Natural killer cell (primary cell): ENCODE measurements at regions not wholly inside any gene's neighbourhood (a gene's known extent, or its start where the extent isn't known, plus 50 kb on each side); places are given as distances from the start of the nearest gene placed in this dataset.

Experiments used
- ATAC-seq, 3 donors: fragments of 150-1000 bp in 2 of 3; fragments of 200-7000 bp in 1 of 3; cut with Tn5 transposase; 1 replicate in 1 of 3; 2 replicates in 2 of 3; pipeline ENCODE4 v1.10.0; 2021; ENCODE audit warnings: mild to moderate bottlenecking in 2 of 3, moderate library complexity in 2 of 3
- DNase-seq, 2 donors: peaks; one replicate each; pipeline versions ENCODE4 v3.0.0 to v3.0.0-alpha.2; 2013 to 2021; ENCODE audit warnings: mixed read lengths in 1 of 2
- H3K27ac ChIP-seq: one replicate; pipeline ENCODE4 v1.5.1; 2013; ENCODE audit warnings: mild to moderate bottlenecking, low read length
- H3K27me3 ChIP-seq: one replicate; pipeline ENCODE4 v1.6.1; 2013; ENCODE audit warnings: low read length; ENCODE audit not compliant: control insufficient read depth, insufficient read depth
- H3K36me3 ChIP-seq: one replicate; pipeline ENCODE4 v1.6.1; 2013; ENCODE audit warnings: low read length; ENCODE audit not compliant: control insufficient read depth, insufficient read depth
- H3K4me1 ChIP-seq: one replicate; pipeline ENCODE4 v1.6.1; 2013; ENCODE audit warnings: low read length; ENCODE audit not compliant: control insufficient read depth, insufficient read depth
- H3K4me3 ChIP-seq: one replicate; pipeline ENCODE4 v1.5.1; 2013; ENCODE audit warnings: low read length
- H3K9me3 ChIP-seq: one replicate; pipeline ENCODE4 v1.6.1; 2013; ENCODE audit warnings: low read length; ENCODE audit not compliant: control insufficient read depth, insufficient read depth
- H3K27ac Mint-ChIP-seq, 2 donors: one replicate each; pipeline ENCODE4 v1.8.0; 2022; ENCODE audit warnings: mild to moderate bottlenecking in 2 of 2, mixed read lengths in 2 of 2, moderate library complexity in 1 of 2
- H3K27me3 Mint-ChIP-seq, 2 donors: one replicate each; pipeline ENCODE4 v1.8.0; 2022; ENCODE audit warnings: low read depth in 2 of 2, mixed read lengths in 2 of 2
- H3K36me3 Mint-ChIP-seq: one replicate; pipeline ENCODE4 v1.8.0; 2022; ENCODE audit warnings: mixed read lengths
- H3K4me1 Mint-ChIP-seq, 2 donors: one replicate each; pipeline ENCODE4 v1.8.0; 2022; ENCODE audit warnings: mixed read lengths in 2 of 2
- H3K4me3 Mint-ChIP-seq: one replicate; pipeline ENCODE4 v1.8.0; 2022; ENCODE audit warnings: mild to moderate bottlenecking, moderate library complexity, mixed read lengths
- H3K9me3 Mint-ChIP-seq, 2 donors: one replicate each; pipeline ENCODE4 v1.8.0; 2022; ENCODE audit warnings: mixed read lengths in 2 of 2
- WGBS: methylation state at CpG from one replicate; pipeline ENCODE4 v1.1.7; 2013; ENCODE audit warnings: missing lambda C conversion rate; ENCODE audit not compliant: insufficient coverage; 5-methylcytosine and 5-hydroxymethylcytosine counted together
- intact Hi-C: fragments of 100-400 bp; cut with micrococcal nuclease; formaldehyde crosslinking; loops from one replicate; pipeline ENCODE4 v1.14.2; 2022
- TF ChIP-seq, protein P1 (sequence below): fragments of 200-600 bp; IDR thresholded peaks from one replicate; pipeline ENCODE4 v1.8.0; 2022; ENCODE audit warnings: antibody characterized with exemption

DNA sequence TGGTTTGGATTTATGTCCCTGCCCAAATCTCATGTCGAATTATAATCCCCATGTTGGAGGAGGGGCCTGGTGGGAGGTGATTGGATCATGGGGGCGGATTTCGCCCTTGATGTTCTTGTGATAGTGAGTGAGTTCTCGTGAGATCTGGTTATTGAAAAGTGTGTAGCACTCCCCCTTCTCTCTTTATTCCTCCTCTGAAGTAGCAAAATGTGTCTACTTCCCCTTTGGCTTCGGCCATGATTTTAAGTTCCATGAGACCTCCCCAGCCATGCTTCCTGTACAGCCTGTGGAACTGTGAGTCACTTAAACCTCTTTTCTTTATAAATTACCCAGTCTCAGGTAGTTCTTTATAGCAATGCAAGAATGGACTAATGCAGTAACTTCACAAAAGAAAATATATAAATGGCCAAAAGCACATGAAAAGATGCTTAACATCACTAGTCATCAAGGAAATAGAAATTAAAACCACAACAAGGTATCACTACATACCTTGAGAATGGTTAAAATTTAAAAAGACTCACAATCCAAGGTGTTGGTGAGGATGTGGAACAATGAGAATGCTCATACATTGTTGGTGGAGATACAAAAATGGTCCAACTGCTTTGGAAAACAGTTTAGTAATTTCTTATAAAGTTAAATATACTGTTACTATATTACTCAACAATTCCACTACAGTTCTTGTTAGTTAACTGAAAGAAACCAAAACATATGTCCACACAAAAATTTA is 218.7 kb downstream of the SNX10 start:
- no peak for DNase-seq
- Mint-ChIP-seq H3K4me1 (no peaks in the 10 kb centered on the region), H3K4me3 (no peak overlapping the region), H3K9me3 (no peaks in the 10 kb centered on the region), H3K27ac (no peak overlapping the region), H3K27me3 (peaks cover 4 to 12% of the 10 kb centered on the region in 2 donors), H3K36me3 (no peaks in the 10 kb centered on the region)
- H3K27me3 ChIP-seq: no peaks in the 10 kb centered on the region
- no peaks in the 10 kb centered on the region for H3K4me1 ChIP-seq
- H3K9me3 ChIP-seq: no peaks in the 10 kb centered on the region
- H3K27ac ChIP-seq: no peak overlapping the region
- no peaks in the 10 kb centered on the region for H3K36me3 ChIP-seq
- no peak for ATAC-seq
- WGBS: 68% methylated on average over 3 of the region's 5 CpGs
- no peak overlapping the region for H3K4me3 ChIP-seq
- intact Hi-C loops: no loop called here
- TF ChIP-seq, protein P1, sequence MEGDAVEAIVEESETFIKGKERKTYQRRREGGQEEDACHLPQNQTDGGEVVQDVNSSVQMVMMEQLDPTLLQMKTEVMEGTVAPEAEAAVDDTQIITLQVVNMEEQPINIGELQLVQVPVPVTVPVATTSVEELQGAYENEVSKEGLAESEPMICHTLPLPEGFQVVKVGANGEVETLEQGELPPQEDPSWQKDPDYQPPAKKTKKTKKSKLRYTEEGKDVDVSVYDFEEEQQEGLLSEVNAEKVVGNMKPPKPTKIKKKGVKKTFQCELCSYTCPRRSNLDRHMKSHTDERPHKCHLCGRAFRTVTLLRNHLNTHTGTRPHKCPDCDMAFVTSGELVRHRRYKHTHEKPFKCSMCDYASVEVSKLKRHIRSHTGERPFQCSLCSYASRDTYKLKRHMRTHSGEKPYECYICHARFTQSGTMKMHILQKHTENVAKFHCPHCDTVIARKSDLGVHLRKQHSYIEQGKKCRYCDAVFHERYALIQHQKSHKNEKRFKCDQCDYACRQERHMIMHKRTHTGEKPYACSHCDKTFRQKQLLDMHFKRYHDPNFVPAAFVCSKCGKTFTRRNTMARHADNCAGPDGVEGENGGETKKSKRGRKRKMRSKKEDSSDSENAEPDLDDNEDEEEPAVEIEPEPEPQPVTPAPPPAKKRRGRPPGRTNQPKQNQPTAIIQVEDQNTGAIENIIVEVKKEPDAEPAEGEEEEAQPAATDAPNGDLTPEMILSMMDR: no peak

DNA sequence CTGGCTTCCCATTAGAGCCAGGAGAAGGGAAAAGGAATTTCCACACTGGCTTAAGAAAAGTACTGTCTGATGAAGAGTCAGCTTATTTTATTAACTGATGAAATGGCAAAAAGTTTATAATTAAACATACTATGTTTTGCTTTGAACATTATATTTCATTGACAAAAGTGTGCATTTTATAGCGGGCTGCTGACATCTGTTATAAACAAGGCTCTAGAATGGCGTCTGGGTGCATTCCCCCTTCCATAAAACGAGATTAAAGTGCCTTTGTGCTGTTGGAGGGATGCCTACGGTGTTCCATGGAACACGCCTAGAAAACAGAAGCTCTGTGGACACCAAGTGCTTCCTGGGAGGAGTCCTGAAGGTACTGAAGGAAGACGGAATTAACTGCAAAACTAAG is 220.2 kb downstream of the SNX10 start:
- H3K4me1 Mint-ChIP-seq: no peaks in the 10 kb centered on the region
- TF ChIP-seq, protein P1: no peak
- peaks cover 7 to 11% of the 10 kb centered on the region in 2 donors for H3K27me3 Mint-ChIP-seq
- Histone ChIP-seq H3K9me3 (no peaks in the 10 kb centered on the region), H3K4me1 (no peaks in the 10 kb centered on the region), H3K27me3 (no peaks in the 10 kb centered on the region), H3K4me3 (no peak overlapping the region), H3K36me3 (no peaks in the 10 kb centered on the region), H3K27ac (no peak overlapping the region)
- 78% methylated on average over 6 of the region's 6 CpGs for WGBS
- no peaks in the 10 kb centered on the region for H3K9me3 Mint-ChIP-seq
- no peak overlapping the region for H3K27ac Mint-ChIP-seq
- H3K36me3 Mint-ChIP-seq: no peaks in the 10 kb centered on the region
- intact Hi-C loops: no loop called here
- DNase-seq: no peak
- ATAC-seq: no peak
- no peak overlapping the region for H3K4me3 Mint-ChIP-seq

DNA sequence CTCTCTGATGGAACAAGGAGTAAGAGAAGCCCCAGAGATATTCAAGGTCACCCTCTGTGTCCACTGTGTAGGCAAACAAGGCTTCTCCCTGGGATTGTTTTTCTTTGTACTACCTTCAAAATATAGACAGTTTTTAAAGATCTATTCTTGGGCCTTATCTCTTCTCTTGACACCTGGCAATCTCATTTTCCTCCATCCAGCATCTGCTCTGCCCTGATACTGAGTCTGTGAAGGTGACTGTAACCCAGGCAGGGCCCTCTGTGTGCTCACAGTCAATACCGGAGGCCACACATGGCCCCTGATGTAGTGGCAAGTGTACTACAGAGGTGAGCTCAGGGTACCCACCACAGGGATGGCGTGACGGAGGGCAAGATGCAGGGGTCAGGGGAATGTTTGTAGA is 221.1 kb downstream of the SNX10 start:
- ATAC-seq: no peak
- TF ChIP-seq, protein P1: no peak
- Mint-ChIP-seq H3K27me3 (peaks cover 7 to 11% of the 10 kb centered on the region in 2 donors), H3K9me3 (no peaks in the 10 kb centered on the region), H3K27ac (no peak overlapping the region), H3K36me3 (no peaks in the 10 kb centered on the region), H3K4me1 (no peaks in the 10 kb centered on the region), H3K4me3 (no peak overlapping the region)
- no peaks in the 10 kb centered on the region for H3K36me3 ChIP-seq
- intact Hi-C loops: no loop called here
- 89% methylated on average over 3 of the region's 3 CpGs for WGBS
- no peaks in the 10 kb centered on the region for H3K4me1 ChIP-seq
- H3K27ac ChIP-seq: no peak overlapping the region
- no peaks in the 10 kb centered on the region for H3K27me3 ChIP-seq
- no peaks in the 10 kb centered on the region for H3K9me3 ChIP-seq
- H3K4me3 ChIP-seq: no peak overlapping the region
- DNase-seq: no peak

DNA sequence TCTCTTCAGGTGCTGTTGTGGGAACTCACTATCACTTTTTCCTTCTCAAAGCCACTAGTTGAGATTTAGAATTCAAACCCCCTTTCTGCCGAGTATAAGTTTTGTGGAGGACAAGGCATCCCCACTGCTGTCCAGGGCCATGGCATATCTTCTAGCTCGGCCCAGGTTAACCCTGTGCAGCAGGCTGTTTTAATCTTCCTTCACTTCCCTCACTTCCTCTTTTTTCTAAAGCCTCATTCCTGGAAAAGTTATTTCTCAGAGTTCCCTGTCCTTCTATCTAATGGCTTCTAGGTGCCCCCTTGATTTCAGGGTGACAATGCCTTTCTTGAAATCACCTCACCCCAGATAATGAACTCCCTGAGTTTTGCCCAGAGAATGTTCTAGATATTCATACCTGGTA is 222.3 kb downstream of the SNX10 start:
- ATAC-seq (no peak), DNase-seq (no peak)
- no peak overlapping the region for H3K27ac ChIP-seq
- Mint-ChIP-seq H3K27ac (no peak overlapping the region), H3K36me3 (no peaks in the 10 kb centered on the region), H3K27me3 (peaks cover 7 to 11% of the 10 kb centered on the region in 2 donors), H3K9me3 (no peaks in the 10 kb centered on the region), H3K4me3 (no peak overlapping the region), H3K4me1 (no peaks in the 10 kb centered on the region)
- H3K4me3 ChIP-seq: no peak overlapping the region
- TF ChIP-seq, protein P1: no peak
- 77% methylated on average over 2 of the region's 2 CpGs for WGBS
- intact Hi-C loops: no loop called here
- no peaks in the 10 kb centered on the region for H3K4me1 ChIP-seq
- H3K36me3 ChIP-seq: no peaks in the 10 kb centered on the region
- H3K9me3 ChIP-seq: no peaks in the 10 kb centered on the region
- H3K27me3 ChIP-seq: no peaks in the 10 kb centered on the region
